HG02884 (cell line): ENCODE measurements at regions not wholly inside any gene's neighbourhood (a gene's known extent, or its start where the extent isn't known, plus 50 kb on each side); places are given as distances from the start of the nearest gene placed in this dataset.
A peak's percentile ranks its signal among the peaks of the same experiment; 100 is the strongest.

Source experiments
- ATAC-seq: cut with Tn5 transposase; IDR thresholded peaks from one replicate; pipeline ENCODE4 v1.9.1; 2021; ENCODE audit warnings: mild to moderate bottlenecking, moderate library complexity; ENCODE audit not compliant: unreplicated experiment

DNA sequence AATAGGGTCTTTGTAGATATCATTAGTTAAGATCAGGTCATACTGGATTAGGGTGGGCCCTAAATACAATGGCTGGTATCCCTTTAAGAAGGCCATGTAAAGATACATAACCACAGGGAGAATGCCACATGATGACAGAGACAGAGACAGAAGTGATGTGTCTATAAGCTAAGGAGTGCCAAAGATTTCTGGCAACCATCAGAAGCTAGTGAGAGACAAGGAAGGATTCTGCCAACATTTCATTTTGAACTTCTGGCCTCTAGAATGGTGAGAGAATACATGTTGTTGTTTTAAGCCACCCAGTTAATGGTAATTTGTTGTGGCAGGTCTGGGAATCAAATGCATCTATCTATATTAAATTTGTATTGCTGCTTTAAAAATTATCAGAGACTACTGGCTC lies 185.5 kb upstream of the CYRIA start:
- no peak for ATAC-seq

DNA sequence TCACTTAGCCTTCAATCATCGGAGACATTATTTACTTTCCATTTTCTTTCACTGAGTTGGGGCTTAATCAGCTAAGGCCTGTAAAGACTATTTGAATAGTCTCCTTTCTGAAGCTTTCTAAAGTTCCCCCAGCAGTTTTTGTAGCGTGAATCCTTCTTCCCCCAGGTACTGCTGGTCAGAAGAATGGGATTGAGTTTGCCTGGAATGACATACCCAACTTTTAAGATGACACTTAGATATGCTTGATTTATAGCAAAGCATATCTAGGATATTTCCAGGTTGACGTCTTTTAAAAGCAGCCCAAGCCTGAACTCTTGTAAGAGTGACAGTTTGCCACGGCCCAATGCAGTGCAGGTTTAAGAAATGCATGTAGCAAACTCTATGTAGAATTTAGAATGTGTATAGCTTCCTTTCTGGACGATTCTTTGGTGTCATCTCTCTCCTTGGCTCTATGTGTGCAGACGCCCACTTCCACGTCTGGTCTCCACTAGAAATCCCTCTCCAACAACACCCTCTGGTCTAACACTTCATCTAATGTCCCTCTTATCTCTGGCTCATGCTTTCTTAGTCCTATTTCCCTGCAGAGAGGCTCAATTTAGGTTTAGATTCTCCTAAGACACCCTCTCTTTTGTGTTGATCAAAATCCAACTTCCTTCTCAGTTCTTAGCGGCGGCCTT lies 175.0 kb upstream of the CYRIA start:
- no peak for ATAC-seq

DNA sequence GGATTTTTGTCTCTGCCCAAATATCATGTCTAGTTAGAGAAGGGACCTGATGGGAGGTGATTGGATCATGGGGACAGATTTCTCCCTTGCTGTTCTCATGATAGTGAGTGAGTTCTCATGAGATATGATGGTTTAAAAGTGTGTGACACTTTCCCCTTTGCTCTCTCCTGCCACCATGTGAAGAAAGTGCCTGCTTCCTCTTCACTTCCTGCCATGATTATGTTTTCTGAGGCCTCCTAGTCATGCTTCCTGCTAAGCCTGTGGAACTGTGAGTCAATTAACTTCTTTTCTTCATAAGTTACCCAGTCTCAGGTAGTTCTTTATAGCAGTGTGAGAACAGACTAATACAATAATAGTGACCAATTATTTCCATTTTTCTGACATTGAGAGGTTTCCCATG lies 167.3 kb upstream of the CYRIA start:
- ATAC-seq = peak; percentile 53

DNA sequence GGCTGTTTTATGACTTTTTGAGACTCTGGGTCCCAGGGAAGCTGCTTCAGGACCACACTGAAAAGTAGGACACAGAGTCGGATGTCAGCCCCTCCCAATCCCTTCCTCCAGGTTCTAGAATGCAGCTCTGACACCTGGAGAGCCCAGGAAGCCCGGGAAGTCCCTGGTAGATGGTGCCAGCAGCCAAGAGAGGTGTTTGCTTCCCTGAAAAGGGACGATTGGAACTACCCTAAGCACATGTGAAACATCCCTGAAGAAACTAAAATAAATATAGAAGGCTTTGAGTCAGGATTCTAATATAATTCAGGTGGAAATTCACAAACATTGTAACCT lies 163.2 kb upstream of the CYRIA start:
- ATAC-seq = no peak

DNA sequence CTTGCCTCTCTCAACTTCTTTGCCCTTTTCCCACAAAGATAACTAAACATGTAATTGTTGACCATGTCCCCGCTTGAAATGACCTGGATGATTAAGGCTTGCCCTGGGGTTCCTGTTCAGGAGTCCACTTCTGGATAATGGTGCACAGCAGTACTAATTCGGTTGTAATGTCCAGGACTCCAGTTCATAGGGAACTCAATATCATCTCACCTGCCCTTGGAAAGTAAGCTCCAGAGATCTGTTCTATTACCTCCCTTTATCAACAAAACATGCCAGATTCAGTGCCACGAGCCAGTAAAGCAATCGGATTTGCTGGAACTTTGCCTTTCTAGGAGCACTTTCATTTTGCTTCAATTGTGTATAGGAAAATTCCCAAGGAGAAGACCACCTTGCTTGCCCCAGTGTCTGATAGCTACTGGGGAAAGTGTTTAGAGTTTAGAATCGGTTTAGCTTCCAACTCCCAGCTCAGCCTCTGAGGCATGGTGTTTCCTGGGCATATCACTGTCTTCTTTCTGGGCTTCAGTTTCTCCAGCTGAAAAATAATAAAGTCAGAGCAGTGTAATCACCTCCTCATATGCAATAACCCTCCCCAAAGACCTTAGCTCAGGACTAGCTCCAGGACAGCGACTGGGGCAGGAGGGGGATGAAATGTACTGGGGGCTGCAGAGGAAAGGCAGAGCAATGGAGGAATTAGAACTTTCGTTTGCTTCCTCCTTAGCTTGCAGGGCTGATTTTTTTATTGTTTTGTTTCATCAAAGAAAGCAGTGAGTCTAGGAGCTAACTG lies 162.6 kb upstream of the CYRIA start:
- no peak for ATAC-seq

DNA sequence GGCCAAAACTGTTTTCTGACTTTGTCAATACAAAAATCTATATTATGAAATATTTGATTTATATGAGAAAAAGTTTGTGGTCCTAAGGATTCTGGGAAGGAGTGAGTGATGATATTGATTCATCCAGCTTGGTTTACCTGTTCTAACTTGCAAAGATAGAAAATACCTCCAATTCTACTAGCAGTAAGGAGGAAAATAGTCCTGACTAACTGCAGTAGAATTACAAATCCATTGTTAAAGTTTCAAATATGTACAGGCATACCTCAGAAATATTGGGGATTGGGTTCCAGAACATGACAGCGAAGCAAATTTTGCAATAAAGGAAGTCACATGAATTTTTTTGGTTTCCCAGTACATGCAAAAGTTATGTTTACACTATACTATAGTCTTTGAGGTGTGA lies 158.8 kb upstream of the CYRIA start:
- ATAC-seq = no peak

DNA sequence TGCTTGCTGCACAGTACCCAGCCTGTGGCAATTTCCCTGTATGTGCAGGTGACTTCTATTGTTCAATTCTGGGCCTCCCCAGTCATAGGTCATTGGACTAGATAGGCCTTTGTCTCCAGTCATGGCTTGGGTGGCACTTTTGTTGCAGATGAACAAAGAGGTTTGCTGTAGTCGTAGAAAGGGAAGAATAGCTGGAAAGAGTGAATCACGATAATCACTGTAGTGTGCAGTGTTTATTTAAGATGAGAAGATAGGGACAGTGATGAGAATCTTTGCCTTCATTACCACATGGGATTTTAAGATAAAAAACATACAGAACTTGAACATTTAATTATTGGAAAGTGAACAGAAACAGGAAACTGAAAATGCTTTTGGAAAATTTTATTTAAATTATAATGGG lies 156.1 kb upstream of the CYRIA start:
- no peak for ATAC-seq

DNA sequence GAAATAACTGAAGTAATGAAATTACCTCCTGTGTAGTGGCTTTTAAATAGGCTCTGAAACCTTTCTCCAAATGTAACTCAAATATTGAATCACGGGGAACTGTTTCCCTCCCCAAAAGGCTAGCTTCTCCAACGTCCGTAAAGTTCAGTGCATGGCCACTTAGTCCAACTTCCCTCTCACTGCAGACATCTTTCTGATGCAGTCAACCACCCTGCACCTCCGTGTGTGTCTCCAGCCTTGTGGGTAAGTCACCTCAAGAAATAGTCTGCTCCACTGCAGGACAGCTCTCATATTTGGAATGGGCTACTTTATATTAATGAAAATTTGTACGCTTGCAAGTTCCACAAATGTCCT lies 152.5 kb upstream of the CYRIA start:
- ATAC-seq = no peak

DNA sequence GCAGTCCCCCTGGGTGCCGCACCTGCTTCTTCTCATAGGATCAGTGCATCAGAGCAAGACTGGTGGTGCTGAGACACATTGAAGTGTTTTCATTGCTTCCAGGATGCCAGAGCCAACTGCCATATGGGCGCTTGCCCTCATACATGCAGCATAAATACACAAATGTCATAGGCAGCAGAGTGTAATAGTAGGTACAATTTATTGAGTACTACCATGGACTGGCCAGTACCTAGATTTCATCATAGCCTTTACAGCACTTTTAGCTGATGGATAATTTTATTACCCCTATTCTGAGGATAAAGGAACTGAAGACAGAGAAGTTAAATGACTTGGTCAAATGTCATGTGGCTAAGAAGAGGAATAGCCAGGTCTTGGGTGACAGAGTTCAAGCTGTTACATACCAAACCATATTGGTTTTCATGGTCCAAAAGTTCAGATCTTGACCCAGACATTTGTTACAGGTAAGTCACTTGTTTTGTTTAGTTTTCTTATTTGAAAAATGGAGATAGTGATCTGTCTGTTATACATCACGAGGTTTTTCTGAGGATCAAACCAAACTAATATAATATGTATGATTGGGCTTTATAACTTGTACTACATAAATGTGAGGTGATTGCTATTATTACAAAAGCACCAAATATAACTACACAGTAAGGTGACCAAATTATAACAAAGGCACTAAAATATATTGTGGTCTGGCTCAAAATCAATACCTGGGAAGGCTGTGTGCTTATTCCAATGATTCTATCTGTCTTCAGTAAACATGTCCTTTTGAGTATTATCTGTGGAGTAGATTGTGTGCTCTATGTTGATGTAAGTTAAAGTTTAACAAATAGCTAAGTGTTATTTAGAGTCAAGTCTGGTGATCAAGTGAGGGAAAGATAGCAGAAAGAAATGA lies 151.9 kb upstream of the CYRIA start:
- ATAC-seq = no peak

DNA sequence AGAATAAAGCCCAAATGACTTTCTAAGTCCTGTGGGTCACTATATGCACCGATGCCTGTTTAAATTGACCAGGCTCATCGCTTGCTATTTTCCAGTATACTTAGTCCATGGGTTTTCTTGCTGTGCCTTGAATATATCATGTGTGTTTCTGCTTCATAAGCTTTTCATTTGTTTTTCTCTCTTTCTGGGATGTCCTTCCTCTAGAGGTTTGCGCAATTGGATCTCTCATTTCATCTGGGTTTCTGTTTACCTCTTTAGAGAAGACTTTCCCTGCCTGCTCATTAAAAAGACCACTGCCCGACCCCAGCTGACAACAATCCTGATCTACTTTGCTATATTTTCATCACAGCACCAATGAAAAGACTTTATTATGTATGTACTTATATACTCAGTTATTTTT lies 150.9 kb upstream of the CYRIA start:
- no peak for ATAC-seq

DNA sequence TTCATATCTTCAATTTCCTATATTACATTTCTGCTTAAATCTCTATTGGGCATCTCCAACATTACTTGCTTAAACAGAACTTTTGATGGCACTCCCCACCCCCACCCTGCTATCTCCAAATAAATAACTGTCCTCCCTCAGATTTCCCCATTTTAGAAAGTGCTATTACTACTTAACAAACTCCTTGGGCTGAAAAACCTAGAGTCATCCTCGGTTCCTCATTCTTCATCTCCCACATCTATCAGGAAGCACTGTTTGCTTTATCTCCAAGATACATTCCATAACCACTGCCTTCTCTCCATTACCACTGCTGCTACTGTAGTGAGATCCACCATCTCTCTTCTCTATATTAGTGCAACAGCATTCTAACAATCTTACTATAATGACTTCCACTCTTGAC lies 150.4 kb upstream of the CYRIA start:
- ATAC-seq = no peak

DNA sequence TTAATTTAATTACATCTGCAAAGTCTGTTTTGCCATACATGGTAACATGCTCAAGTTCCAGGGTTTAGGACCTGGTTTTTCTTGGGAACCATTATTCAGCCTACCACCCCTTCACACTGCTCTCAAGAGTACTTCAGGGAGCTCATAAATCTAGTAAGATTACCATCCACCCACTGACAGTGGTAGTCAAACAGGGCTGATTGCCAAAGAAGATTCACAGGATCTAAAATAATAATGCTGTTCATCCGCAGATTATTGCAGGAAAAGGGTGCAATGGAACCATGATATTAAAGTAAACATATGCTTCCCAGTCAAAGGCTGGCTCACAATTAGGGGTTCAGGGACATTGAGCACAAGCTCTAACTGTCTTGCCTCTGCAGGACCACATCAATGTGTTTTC lies 148.0 kb upstream of the CYRIA start:
- ATAC-seq = no peak

DNA sequence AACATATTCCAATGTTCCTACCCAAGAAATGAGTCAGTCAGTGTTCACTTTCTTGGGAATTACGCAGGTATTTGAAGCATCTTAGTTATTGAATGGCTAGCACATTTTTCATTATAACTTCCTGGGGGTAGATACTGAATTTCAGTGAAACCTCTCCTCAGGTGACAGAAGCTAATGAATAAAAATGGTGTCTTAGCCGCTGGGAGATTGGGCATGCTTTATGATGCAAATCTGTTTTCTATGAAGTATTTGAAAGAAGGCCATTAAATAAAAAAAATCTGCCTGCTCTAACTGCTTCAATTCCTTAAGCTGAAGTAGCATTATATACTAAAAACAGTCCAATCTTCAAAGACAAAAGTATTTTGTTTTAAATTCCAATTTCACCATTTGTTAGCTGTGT lies 132.8 kb upstream of the CYRIA start:
- no peak for ATAC-seq

DNA sequence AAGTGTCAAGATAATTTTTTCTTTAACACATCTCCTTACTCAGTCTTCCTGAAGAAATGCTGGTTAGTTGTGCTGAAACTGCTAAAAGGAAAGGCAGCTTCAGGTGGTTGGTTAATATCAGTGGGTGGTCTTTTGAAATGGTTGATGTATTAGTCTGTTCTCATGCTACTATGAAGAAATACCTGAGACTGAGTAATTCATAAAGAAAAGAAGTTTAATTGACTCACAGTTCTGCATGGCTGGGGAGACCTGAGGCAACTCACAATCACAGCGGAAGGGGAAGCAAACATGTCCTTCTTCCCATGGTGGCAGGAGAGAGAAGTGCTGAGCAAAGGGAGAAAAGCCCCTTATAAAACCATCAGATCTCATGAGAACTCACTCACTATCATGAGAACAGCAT lies 125.9 kb upstream of the CYRIA start:
- no peak for ATAC-seq

DNA sequence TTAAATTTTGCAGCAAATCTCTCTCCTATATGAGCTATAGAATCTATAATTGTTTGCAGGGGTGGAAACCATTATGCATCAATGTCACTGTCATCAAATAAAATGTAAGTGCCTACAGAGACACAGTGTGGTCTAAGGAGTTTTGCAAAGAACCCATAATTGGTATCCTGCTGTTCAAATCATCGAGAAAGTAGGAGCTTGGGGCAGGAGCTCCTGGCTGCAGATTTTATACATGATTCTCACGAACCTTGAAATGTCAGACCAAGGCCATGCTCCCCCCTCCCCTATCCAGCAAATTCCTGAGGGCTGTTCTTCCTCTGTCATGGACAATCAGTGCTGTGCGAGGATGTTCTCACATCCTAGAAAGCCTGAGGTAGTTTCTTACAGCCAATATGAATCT lies 119.5 kb upstream of the CYRIA start:
- no peak for ATAC-seq

DNA sequence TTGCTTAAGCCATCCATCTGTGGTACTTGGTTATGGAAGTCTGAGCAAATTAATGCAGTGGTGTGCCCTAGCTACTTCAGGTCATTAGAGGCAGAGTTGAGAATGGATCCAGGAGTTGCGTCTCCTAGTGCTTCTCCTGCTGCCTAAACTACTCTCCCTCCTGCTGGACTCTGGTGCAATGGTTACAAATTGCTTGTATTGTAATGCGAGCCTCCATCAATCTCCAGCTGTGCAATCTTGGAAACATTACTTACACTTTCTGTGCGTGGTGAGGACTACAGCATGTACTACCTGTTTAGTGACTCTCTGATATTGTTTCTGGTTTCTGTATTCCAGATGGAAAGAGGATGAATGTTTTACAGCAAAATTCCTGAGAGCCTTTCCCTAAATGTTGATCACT lies 119.0 kb upstream of the CYRIA start:
- ATAC-seq = no peak

DNA sequence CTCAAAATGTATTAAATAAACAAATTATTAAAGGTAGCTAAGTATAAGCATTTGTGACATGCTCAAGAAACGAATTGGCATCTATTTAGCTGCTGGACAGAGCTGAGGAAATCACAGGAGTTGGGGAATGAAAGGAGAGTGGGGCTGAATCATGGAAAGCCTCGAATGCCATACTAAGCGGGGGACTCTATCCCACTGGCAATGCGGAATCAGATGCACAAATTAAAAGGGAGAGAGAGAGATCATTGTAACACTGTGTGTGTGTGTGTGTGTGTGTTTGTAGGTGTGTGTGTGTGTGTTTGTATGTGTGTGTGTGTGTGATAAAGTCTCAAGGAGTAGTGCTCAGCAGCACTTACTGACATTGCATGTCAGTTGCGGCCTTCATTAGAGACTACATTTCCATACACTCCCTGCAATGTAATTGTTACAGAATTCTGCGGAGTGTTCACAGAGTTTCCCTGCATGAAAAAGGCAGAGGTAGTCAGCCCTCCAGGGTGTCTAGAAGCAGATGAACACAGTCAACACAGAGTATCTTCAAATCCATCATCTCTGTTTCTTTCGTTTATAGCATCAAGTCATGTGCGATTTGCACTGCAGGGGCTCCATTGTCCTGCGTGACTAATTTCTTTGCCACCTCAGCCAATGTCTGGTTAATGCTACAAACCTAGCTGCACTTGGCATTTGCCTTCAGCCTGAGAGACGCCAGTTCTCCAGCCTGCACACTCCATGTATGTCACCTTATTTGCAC lies 111.7 kb upstream of the CYRIA start:
- no peak for ATAC-seq

DNA sequence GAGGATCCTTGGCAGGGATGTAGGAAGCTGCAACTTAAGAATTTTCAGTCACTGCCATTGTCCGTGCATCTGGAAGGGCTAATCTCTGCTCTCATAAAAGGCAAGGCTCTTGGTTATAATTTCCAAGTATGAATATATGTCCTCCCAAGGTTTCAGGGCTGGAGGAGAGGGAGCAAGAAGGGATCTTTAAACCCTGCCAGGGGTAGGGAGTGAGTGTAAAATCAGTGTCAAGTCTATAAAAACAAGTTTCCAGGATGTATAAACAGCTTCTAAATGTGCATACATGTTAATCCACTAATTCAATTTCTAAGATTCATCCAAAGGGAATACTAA lies 110.2 kb upstream of the CYRIA start:
- ATAC-seq = no peak

DNA sequence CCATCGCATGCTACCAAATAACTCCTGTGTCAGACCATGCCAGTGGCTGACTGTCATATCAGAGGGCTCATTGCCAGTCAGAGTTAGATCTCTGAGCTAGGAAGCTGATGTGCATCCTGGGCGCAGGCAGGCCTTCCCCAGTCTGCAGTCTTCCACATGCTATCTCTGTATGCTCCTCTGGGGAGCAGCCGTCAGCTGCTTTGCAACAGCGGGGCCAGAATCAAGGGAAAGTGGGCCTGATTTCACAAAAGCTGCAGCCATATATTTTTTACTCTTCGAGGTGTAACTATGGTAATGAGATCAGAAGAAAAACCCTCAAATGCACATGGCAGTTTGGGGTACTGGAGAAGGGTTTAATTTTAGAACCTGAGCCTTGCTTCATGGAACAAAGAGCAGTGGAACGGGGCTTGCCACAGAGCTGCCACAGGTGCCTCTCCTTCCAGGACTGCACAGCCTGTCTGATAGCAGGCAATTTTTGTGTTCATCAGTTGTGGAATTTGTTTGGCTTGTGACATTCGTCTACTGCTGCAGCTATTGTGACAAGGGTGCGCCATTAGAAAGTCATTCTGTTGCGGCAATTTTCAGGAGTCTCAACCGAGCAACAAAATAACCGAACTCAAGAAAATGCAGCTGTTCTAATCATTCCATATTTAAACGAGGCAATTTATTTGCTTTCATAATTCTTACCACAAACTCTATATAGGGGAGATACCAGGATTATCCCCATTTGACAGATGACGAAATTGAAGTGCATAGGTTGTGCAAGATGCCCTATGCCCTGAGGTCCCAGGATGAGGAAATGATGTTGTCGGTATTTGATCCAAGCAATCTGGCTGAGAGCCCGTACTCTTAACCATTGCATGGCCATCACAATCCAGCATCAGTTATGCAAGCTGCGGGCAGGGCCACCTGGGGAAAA lies 109.6 kb upstream of the CYRIA start:
- no peak for ATAC-seq

DNA sequence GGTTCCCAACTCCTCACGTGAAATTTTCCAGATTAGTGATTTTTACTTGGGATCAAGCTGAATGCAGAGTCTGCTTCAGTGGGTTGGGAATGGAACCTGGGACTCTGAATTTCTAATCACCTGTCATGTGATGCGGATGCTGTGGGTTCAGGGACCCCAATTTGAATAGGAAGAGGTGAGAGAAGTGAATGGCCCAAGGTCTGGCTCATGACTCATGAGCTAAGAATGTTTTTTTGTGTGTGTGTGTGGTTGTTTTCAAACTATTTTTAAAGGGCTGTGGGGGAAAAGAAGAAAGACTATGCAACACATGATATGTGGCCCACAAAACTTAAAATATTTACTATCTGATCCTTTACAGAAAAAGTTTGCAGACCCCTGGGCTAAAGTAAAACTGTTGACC lies 108.5 kb upstream of the CYRIA start:
- ATAC-seq = no peak
